ENCODE measurements at regions not wholly inside any gene's neighbourhood (a gene's known extent, or its start where the extent isn't known, plus 50 kb on each side); places are given as distances from the start of the nearest gene placed in this dataset.

GRCh38 chr12:58502226-58502625, 418.1 kb downstream of the LRIG3 start:
- no peak for DNase-seq (ENCODE audit: low read depth, low spot score)
- H3K27ac ChIP-seq, result peak overlapping the region; percentile 18

- no peak for DNase-seq (ENCODE audit: low read depth, low spot score)
- peak overlapping the region; percentile 18 for H3K27ac ChIP-seq
These were observed 417.5 kb downstream of the LRIG3 start for GRCh38 chr12:58502841-58503240.

- peak overlapping the region; percentile 56 for H3K27ac ChIP-seq
- DNase-seq (ENCODE audit: low read depth, low spot score), result no peak
These were observed 416.6 kb downstream of the LRIG3 start for GRCh38 chr12:58503731-58504130.

- H3K27ac ChIP-seq, result peak overlapping the region; percentile 56
- DNase-seq (ENCODE audit: low read depth, low spot score), result no peak
These were observed 416.0 kb downstream of the LRIG3 start for GRCh38 chr12:58504143-58504938.

- H3K27ac ChIP-seq, result peak overlapping the region; percentile 89
- peak; percentile 69 for DNase-seq (ENCODE audit: low read depth, low spot score)
These were observed 411.0 kb downstream of the LRIG3 start for GRCh38 chr12:58509116-58509885.

GRCh38 chr12:58513301-58513834, 406.9 kb downstream of the LRIG3 start:
- H3K27ac ChIP-seq, result no peak overlapping the region
- DNase-seq (ENCODE audit: low read depth, low spot score), result no peak

- DNase-seq (ENCODE audit: low read depth, low spot score), result no peak
- no peak overlapping the region for H3K27ac ChIP-seq
These were observed 406.5 kb downstream of the LRIG3 start for GRCh38 chr12:58513852-58514251.

- H3K27ac ChIP-seq, result no peak overlapping the region
- DNase-seq (ENCODE audit: low read depth, low spot score), result no peak
These were observed 400.5 kb downstream of the LRIG3 start for GRCh38 chr12:58519839-58520238.

- H3K27ac ChIP-seq, result no peak overlapping the region
- no peak for DNase-seq (ENCODE audit: low read depth, low spot score)
These were observed 399.2 kb downstream of the LRIG3 start for GRCh38 chr12:58521152-58521551.

- no peak for DNase-seq (ENCODE audit: low read depth, low spot score)
- no peak overlapping the region for H3K27ac ChIP-seq
These were observed 398.5 kb downstream of the LRIG3 start for GRCh38 chr12:58521796-58522195.

GRCh38 chr12:58523360-58523759, 396.9 kb downstream of the LRIG3 start:
- H3K27ac ChIP-seq, result no peak overlapping the region
- no peak for DNase-seq (ENCODE audit: low read depth, low spot score)

- H3K27ac ChIP-seq, result peak overlapping the region; percentile 65
- DNase-seq (ENCODE audit: low read depth, low spot score), result no peak
These were observed 392.0 kb downstream of the LRIG3 start for GRCh38 chr12:58528271-58528670.

GRCh38 chr12:58529114-58529665, 391.1 kb downstream of the LRIG3 start:
- peak overlapping the region; percentile 65 for H3K27ac ChIP-seq
- peak; percentile 71 for DNase-seq (ENCODE audit: low read depth, low spot score)

- DNase-seq (ENCODE audit: low read depth, low spot score), result peak; percentile 73
- peak overlapping the region; percentile 65 for H3K27ac ChIP-seq
These were observed 390.2 kb downstream of the LRIG3 start for GRCh38 chr12:58529897-58530741.

- peak overlapping the region; percentile 65 for H3K27ac ChIP-seq
- no peak for DNase-seq (ENCODE audit: low read depth, low spot score)
These were observed 389.6 kb downstream of the LRIG3 start for GRCh38 chr12:58530742-58531062.

- DNase-seq (ENCODE audit: low read depth, low spot score), result no peak
- H3K27ac ChIP-seq, result peak overlapping the region; percentile 55
These were observed 387.3 kb downstream of the LRIG3 start for GRCh38 chr12:58532855-58533608.

- peak overlapping the region; percentile 55 for H3K27ac ChIP-seq
- no peak for DNase-seq (ENCODE audit: low read depth, low spot score)
These were observed 386.7 kb downstream of the LRIG3 start for GRCh38 chr12:58533652-58534051.

- H3K27ac ChIP-seq, result no peak overlapping the region
- no peak for DNase-seq (ENCODE audit: low read depth, low spot score)
These were observed 383.0 kb downstream of the LRIG3 start for GRCh38 chr12:58537278-58537677.

- DNase-seq (ENCODE audit: low read depth, low spot score), result no peak
- no peak overlapping the region for H3K27ac ChIP-seq
These were observed 381.0 kb downstream of the LRIG3 start for GRCh38 chr12:58539295-58539694.

Measured in epithelial cell of prostate (primary cell).